ENCODE measurements at regions not wholly inside any gene's neighbourhood (a gene's known extent, or its start where the extent isn't known, plus 50 kb on each side); places are given as distances from the start of the nearest gene placed in this dataset.

GRCh38 chr17:70394473-70395232 lies 225.3 kb downstream of the KCNJ2 start:
- H3K4me2 ChIP-seq: no peak overlapping the region
- H3K4me3 ChIP-seq: no peak overlapping the region
- H3K79me2 ChIP-seq: no peaks in the 10 kb centered on the region
- H3K9me2 ChIP-seq (replicated peaks; ENCODE audit: insufficient read depth): no peaks in the 10 kb centered on the region
- no peaks in the 10 kb centered on the region for H3K9me3 ChIP-seq (ENCODE audit: low read depth)
- WGBS (ENCODE audit: low lambda C conversion rate, missing lambda C conversion rate): 77% methylated on average over 2 of the region's 2 CpGs
- DNase-seq (ENCODE audit: low spot score): no peak
- no peaks in the 10 kb centered on the region for H3K4me1 ChIP-seq (ENCODE audit: insufficient read depth)
- TF ChIP-seq EZH2phosphoT487 (IDR thresholded peaks at IDR 0.05; ENCODE audit: low read depth, severe bottlenecking, unreplicated experiment) (no peak), CTCF (IDR thresholded peaks at IDR 0.05; ENCODE audit: poor library complexity) (no peak), EZH2 (IDR thresholded peaks at IDR 0.05; ENCODE audit: borderline replicate concordance) (no peak)
- H3K27me3 ChIP-seq: no peaks in the 10 kb centered on the region
- no peak overlapping the region for H3K27ac ChIP-seq
- no peaks in the 10 kb centered on the region for H4K20me1 ChIP-seq (ENCODE audit: insufficient read depth, poor library complexity, severe bottlenecking)
- H2AFZ ChIP-seq: no peak overlapping the region
- H3K36me3 ChIP-seq (replicated peaks; ENCODE audit: insufficient read depth, low read depth): no peaks in the 10 kb centered on the region

DNA sequence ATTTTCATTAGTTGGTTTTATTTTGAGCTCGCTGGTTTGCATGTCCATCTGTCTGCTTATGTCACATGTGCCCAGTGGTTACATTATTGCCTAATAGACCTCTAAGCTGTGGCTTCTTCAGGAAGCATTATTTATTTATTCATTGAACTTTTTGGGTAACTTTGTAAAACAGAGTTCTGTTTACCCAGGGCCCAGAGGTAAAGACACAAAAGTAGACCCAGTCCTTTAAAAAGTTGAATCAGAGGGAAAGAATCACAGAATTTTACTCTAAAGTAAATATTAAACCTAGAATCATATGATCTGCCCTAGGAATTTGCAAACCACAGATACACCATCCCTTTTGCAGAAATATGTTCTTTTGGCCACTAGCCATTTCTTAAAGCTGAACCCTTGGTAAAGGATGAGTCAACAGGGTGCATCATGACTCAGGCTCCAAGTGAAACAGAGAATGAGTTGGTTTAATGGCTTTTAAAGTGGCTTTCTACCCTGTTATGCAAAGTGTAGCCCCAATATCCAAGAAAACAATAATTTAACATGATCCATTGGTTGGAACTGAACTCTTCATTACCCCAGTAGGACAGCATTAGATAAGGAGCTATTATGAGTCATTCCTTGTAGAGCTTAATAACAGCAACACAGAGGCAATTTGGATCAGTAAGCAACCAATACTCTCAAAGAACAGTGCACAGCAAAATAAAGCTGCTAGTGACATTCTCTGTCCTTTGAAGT lies 236.3 kb downstream of the KCNJ2 start:
- WGBS (ENCODE audit: low lambda C conversion rate, missing lambda C conversion rate): 69% methylated on average over 1 of the region's 1 CpG
- no peak overlapping the region for H3K4me2 ChIP-seq

GRCh38 chr17:70407506-70407905 lies 238.2 kb downstream of the KCNJ2 start:
- no peak overlapping the region for H3K4me2 ChIP-seq
- no peak for DNase-seq (ENCODE audit: low spot score)
- 69% methylated on average over 3 of the region's 3 CpGs for WGBS (ENCODE audit: low lambda C conversion rate, missing lambda C conversion rate)
- no peaks in the 10 kb centered on the region for H3K4me1 ChIP-seq (ENCODE audit: insufficient read depth)
- no peak overlapping the region for H2AFZ ChIP-seq
- H3K36me3 ChIP-seq (replicated peaks; ENCODE audit: insufficient read depth, low read depth): no peaks in the 10 kb centered on the region
- H3K27ac ChIP-seq: no peak overlapping the region
- H4K20me1 ChIP-seq (ENCODE audit: insufficient read depth, poor library complexity, severe bottlenecking): no peaks in the 10 kb centered on the region
- H3K9me2 ChIP-seq (replicated peaks; ENCODE audit: insufficient read depth): no peaks in the 10 kb centered on the region
- no peaks in the 10 kb centered on the region for H3K27me3 ChIP-seq
- TF ChIP-seq EZH2phosphoT487 (IDR thresholded peaks at IDR 0.05; ENCODE audit: low read depth, severe bottlenecking, unreplicated experiment) (no peak), EZH2 (IDR thresholded peaks at IDR 0.05; ENCODE audit: borderline replicate concordance) (no peak), CTCF (IDR thresholded peaks at IDR 0.05; ENCODE audit: poor library complexity) (no peak)
- no peaks in the 10 kb centered on the region for H3K79me2 ChIP-seq
- H3K4me3 ChIP-seq: no peak overlapping the region
- H3K9me3 ChIP-seq (ENCODE audit: low read depth): no peaks in the 10 kb centered on the region

More for the DNA sequence above, 236.3 kb downstream of the KCNJ2 start:
- no peaks in the 10 kb centered on the region for H3K79me2 ChIP-seq
- TF ChIP-seq CTCF (IDR thresholded peaks at IDR 0.05; ENCODE audit: poor library complexity): no peak
- no peak for TF ChIP-seq EZH2phosphoT487 (IDR thresholded peaks at IDR 0.05; ENCODE audit: low read depth, severe bottlenecking, unreplicated experiment)
- TF ChIP-seq EZH2 (IDR thresholded peaks at IDR 0.05; ENCODE audit: borderline replicate concordance): no peak
- H3K9me3 ChIP-seq (ENCODE audit: low read depth): no peaks in the 10 kb centered on the region
- H4K20me1 ChIP-seq (ENCODE audit: insufficient read depth, poor library complexity, severe bottlenecking): no peaks in the 10 kb centered on the region
- H2AFZ ChIP-seq: no peak overlapping the region
- no peak overlapping the region for H3K27ac ChIP-seq
- H3K4me3 ChIP-seq: no peak overlapping the region
- no peaks in the 10 kb centered on the region for H3K27me3 ChIP-seq
- no peaks in the 10 kb centered on the region for H3K4me1 ChIP-seq (ENCODE audit: insufficient read depth)
- H3K9me2 ChIP-seq (replicated peaks; ENCODE audit: insufficient read depth): no peaks in the 10 kb centered on the region
- H3K36me3 ChIP-seq (replicated peaks; ENCODE audit: insufficient read depth, low read depth): no peaks in the 10 kb centered on the region
- DNase-seq (ENCODE audit: low spot score): peak; percentile 39

Measured in hepatocyte (in vitro differentiated cells).